ENCODE measurements at regions not wholly inside any gene's neighbourhood (a gene's known extent, or its start where the extent isn't known, plus 50 kb on each side); places are given as distances from the start of the nearest gene placed in this dataset.

DNA sequence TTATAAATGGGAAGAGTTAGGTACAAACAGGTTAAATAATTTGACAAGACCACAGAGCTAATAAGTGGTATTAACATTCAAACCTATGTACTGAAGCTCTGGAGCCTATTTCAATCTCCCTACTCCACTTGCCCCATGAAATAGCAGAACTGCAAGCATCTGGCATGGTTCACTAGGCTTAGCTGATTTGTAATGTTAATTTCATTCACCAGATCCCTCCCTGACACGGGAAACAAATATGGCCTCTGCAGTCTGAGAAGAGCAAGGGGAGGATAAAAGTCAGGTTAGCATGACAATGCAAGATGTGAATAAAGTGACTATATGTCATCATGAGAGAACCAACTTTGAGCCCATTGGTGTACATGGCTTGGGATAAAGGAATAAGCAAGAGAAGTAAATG is 428.8 kb downstream of the BRINP1 start:
- no peak for DNase-seq (ENCODE audit: low read depth in 2 of 2)

DNA sequence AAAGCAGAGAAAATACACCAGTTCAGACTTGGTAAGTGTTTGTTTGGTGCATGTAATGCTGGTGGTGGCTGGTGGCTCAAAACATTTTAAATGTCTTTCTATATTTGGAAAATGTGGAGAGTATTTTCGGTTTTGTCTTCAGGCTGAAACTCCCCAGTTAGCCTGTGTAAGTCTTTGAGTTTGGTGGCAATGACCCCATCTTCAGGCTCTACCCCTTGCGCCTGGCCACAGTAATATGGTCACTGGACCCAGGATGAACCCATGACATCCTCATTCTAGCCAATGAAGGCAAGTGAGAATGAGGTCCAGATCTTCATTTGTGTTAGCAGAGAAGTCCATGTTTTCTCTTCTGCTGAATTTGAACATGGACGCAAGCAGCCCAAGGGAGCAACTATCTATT is 422.6 kb downstream of the BRINP1 start:
- no peak for DNase-seq (ENCODE audit: low read depth in 2 of 2)

DNA sequence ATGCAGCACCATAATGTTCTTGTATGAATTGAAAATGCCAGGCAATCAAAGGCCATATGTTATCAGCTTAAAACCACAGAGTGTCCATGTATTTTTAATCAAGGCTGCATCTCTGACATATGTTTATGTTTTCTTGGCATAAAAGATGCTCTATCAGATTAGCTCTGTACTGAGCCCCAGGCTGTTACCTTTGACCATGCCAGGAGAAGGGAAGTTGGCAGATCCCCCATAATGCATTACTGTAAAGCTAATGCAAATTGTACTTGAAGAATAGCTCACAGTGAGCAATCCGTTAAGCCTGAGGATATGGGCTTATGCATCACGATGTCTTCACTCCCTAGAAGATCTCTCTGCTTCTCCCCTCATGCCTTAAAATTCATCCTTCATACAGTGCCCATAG is 414.4 kb downstream of the BRINP1 start:
- no peak for DNase-seq (ENCODE audit: low read depth in 2 of 2)

DNA sequence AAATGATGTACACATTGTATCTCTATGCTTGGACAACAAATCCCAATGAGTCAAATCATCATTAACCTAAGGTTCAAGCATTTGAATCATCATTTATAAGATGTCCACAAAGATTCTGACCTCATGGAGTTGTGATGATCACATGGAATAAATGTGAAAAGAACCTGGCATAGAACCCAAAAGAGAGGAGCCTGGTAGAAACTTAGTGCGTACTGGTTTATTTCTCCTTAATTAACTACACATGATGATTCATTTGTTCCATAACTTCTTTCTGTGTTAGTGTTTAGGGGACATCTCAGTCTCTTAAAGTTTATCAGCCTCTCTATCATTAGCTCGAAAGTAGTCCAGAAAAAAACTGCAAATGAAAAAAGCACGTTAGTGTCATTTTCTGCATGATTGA is 411.6 kb downstream of the BRINP1 start:
- DNase-seq (ENCODE audit: low read depth in 2 of 2), result no peak

DNA sequence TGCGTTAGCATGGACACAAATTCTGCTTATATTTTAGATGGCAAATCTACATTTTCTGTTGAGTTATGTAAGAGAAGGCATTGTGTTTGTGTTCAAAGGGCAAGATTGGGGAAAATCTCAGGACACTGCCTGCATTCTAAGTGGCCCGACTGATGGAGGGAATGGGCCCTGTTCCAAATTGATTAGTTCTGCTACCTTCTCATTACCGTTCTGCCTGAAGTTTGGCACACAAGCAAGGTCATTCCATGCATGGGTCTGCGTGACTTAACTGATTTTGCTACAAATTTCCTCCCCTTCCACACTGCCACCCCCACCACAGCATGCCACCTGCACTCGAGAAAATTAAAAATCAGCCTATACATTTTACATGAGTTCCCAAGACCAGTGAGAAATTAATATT is 409.9 kb downstream of the BRINP1 start:
- DNase-seq (ENCODE audit: low read depth in 2 of 2), result no peak

DNA sequence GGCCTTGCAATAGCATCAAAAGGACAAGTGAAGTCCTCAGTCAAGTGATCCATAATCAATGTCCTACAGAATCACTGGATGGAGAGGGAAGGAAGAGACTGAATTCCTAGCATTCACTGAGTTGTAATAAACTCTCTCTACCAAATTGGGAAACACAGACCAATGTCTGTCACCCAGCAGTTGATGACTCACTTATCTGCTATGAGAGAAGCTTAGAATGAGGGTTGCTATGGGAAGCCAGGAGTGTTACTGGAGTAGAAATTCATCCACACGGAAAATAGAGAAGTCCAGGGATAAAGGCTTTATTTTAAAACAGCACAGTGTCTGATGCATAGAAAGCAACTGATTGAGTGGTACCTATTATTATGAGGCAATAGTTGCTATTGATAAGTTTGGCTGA is 407.4 kb downstream of the BRINP1 start:
- no peak for DNase-seq (ENCODE audit: low read depth in 2 of 2)

GRCh38 chr9:118962426-118962825 is 406.8 kb downstream of the BRINP1 start:
- DNase-seq (ENCODE audit: low read depth in 2 of 2), result no peak

- DNase-seq (ENCODE audit: low read depth in 2 of 2), result no peak
Observed at GRCh38 chr9:118963674-118964073, 405.6 kb downstream of the BRINP1 start.

DNA sequence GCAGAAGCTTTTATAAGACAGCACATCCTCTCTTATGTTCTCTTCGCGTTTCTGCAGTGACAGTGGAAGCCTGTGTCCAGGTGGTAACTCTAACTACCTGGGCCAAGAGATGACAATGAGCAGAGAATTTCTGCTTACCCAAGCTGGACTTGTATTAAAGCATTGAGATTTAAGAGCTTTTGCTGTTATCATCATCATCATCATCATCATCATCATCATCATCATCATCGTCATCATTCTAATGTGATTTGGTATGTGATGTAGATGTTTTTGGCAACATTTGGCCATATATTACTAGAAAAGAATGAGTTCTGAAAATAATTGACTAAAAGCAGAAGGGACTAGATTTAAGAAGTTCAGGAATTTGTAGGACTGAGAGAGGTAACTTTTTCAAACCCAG is 401.3 kb downstream of the BRINP1 start:
- DNase-seq (ENCODE audit: low read depth in 2 of 2), result no peak

GRCh38 chr9:118975736-118976135 is 393.5 kb downstream of the BRINP1 start:
- no peak for DNase-seq (ENCODE audit: low read depth in 2 of 2)

GRCh38 chr9:118976160-118976559 is 393.1 kb downstream of the BRINP1 start:
- no peak for DNase-seq (ENCODE audit: low read depth in 2 of 2)

DNA sequence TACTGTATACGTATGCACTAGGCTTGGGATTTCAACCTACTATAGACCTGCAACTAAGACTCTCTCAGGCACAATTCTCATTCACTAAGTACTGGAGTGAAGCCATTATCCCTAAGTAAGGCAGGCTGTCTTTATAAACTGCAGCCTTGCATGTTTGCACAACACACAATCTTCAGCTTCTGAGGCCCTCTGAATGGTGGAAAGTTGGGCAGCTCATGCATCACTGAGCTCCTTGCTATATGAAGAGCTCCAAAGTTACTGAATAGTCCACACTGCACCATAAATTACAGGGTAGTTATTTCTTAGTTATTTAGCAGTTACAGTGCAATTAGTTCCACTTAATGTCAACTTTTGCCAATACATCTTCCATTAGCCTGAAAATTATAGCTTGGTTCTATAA is 384.6 kb downstream of the BRINP1 start:
- DNase-seq (ENCODE audit: low read depth in 2 of 2), result no peak

DNA sequence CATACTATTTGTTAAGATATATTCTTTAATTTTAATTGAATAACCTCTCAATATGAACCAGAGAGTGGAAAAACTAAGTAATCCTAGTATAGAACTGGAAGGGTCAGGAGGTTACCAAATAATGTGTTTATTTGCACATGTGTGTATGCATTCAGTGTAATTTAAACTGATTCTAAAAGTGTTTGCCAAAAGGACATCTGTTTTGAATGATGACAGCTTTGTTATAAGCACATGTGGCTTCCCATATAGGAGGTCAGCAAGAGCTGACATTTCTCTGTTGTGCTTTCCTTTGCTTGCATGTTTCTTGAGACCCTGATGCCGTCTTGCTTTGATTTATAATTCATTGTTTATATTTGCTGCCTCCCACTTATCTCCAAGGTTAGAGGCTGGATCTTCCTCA is 383.4 kb downstream of the BRINP1 start:
- DNase-seq (ENCODE audit: low read depth in 2 of 2), result no peak

DNA sequence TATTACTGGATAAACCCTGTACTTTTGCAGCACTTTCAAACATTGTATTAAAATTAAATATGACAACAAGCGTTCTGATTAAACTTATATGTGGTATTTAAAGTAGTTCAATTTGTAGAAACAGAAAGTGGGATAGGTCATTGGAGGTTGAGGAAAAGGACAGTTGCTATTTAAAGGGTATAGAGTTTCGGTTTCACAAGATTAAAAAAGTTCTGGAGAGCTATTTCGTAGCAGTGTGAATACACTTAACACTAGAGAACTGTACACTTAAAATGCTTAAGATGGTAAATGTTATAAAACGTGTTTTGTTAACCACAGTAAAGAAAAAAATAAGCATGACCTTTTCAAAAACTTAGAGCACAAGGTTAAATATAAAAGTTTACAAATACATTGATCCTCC is 382.1 kb downstream of the BRINP1 start:
- DNase-seq (ENCODE audit: low read depth in 2 of 2), result no peak

DNA sequence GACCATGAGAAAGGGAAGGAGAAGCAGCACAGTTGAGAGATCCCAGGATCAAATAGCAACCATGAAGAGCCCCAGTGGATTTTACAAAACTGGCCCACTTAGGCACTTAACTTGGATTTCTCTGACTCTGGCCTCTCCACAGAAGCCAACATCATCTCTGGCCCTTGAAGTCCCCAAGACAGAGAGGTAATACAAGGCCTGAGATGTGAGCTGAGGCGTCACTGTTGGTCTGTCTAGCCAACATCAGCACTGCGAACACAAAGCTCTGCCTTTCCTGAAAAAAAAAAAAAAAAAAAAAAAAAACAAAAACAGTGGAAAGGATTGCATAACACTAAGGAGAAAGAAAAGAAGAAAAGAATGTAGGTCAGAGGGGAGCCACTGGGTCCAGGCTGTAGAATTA is 378.3 kb downstream of the BRINP1 start:
- DNase-seq (ENCODE audit: low read depth in 2 of 2), result no peak

GRCh38 chr9:118991366-118992285 is 377.6 kb downstream of the BRINP1 start:
- DNase-seq (ENCODE audit: low read depth in 2 of 2), result no peak

- DNase-seq (ENCODE audit: low read depth in 2 of 2), result no peak
Observed at GRCh38 chr9:118992813-118993794, 376.1 kb downstream of the BRINP1 start.

GRCh38 chr9:118993965-118994364 is 375.3 kb downstream of the BRINP1 start:
- no peak for DNase-seq (ENCODE audit: low read depth in 2 of 2)

DNA sequence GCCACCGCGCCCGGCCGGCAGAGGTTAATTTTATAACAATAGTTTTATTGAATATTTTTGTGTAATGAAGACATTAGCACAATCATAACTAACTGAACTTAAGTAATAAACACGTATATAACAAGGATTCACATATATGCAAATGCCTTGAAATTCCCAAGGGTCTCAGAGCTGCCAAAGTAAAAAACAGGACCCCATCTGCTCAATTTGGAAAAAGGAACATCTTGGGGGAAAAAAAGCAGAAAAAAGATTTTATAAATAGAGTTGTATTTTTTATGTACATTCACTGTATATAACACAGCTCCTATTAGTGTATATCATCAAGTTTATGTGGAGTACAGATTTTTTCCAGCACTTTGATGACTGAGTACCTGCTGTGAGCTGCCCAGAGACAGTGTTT is 366.7 kb downstream of the BRINP1 start:
- DNase-seq (ENCODE audit: low read depth in 2 of 2), result no peak

DNA sequence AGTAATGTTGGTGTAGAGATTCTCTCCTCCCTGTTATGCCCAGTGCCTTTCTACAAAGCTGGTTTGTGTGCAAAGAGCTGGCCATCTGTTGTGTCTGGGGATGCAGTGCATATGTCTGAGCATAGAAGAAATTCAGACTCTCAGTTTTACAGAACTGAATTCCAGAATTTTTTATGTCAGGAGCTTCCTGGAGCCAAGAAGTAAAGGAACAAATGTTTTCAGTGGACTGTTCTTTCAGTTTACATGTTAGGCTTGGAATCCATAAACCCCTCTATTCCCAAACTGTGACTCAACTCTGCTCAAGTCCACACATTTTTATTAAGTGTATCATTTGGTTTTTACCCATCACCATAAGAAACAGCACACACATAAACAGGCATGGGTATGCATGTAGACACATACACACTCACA is 366.0 kb downstream of the BRINP1 start:
- DNase-seq (ENCODE audit: low read depth in 2 of 2), result no peak

- DNase-seq (ENCODE audit: low read depth in 2 of 2), result no peak
Observed at GRCh38 chr9:119003882-119004617, 365.2 kb downstream of the BRINP1 start.

DNA sequence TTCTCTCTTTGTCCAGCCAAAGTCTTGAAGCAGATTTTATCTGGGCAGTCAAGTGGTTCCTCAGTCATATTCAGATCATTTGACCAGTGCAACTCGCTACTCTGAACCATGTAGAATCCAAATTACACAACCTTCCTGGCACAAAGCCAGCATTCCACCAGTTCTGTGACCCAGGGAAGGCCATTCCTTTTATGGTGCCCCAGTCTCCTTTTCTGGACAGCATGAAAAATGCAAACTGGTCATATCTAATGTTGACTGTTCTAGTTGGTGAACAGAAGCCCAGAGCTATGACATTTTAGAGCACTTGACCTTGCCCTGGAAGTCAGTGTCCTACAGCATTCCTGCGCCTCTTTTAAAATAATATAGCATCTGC is 364.6 kb downstream of the BRINP1 start:
- DNase-seq (ENCODE audit: low read depth in 2 of 2), result no peak
